ENCODE measurements at regions not wholly inside any gene's neighbourhood (a gene's known extent, or its start where the extent isn't known, plus 50 kb on each side); places are given as distances from the start of the nearest gene placed in this dataset.

DNA sequence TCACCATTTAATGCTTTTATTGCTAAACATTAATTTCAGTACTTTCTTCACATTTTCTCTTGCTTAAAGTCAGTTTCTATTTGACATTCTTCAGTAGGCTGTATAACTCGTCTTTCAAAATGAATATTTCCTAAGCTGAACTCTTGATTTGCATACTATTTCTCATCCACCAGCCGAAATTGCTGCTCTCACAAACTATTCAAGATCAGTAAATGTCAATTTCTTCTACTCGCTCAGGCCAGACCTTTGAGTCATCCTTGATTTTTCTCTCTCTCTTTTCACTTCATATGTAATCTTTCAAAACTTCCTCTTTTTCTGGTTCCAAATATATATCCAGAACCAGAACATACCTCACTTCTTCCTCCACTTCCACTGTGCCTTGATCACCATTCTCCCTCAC lies 990.0 kb downstream of the KCNT2 start:
- Histone ChIP-seq H3K27me3 (no peaks in the 10 kb centered on the region), H2AFZ (no peak overlapping the region), H3K9me3 (ENCODE audit: low read depth) (no peaks in the 10 kb centered on the region), H3K4me1 (ENCODE audit: insufficient read depth) (no peaks in the 10 kb centered on the region), H3K27ac (no peak overlapping the region), H3K79me2 (no peaks in the 10 kb centered on the region), H3K4me2 (no peak overlapping the region), H3K4me3 (no peak overlapping the region), H3K36me3 (replicated peaks; ENCODE audit: insufficient read depth, low read depth) (no peaks in the 10 kb centered on the region), H4K20me1 (ENCODE audit: insufficient read depth, poor library complexity, severe bottlenecking) (no peaks in the 10 kb centered on the region), H3K9me2 (replicated peaks; ENCODE audit: insufficient read depth) (no peaks in the 10 kb centered on the region)
- TF ChIP-seq, protein P1, sequence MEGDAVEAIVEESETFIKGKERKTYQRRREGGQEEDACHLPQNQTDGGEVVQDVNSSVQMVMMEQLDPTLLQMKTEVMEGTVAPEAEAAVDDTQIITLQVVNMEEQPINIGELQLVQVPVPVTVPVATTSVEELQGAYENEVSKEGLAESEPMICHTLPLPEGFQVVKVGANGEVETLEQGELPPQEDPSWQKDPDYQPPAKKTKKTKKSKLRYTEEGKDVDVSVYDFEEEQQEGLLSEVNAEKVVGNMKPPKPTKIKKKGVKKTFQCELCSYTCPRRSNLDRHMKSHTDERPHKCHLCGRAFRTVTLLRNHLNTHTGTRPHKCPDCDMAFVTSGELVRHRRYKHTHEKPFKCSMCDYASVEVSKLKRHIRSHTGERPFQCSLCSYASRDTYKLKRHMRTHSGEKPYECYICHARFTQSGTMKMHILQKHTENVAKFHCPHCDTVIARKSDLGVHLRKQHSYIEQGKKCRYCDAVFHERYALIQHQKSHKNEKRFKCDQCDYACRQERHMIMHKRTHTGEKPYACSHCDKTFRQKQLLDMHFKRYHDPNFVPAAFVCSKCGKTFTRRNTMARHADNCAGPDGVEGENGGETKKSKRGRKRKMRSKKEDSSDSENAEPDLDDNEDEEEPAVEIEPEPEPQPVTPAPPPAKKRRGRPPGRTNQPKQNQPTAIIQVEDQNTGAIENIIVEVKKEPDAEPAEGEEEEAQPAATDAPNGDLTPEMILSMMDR (IDR thresholded peaks at IDR 0.05; ENCODE audit: poor library complexity) = no peak
- TF ChIP-seq EZH2phosphoT487 (IDR thresholded peaks at IDR 0.05; ENCODE audit: low read depth, severe bottlenecking, unreplicated experiment) (no peak), EZH2 (IDR thresholded peaks at IDR 0.05; ENCODE audit: borderline replicate concordance) (no peak)
- no peak for DNase-seq (ENCODE audit: low spot score)
- WGBS (ENCODE audit: low lambda C conversion rate, missing lambda C conversion rate) = 87% methylated on average over 3 of the region's 3 CpGs

- no peaks in the 10 kb centered on the region for H3K27me3 ChIP-seq
- no peaks in the 10 kb centered on the region for H4K20me1 ChIP-seq (ENCODE audit: insufficient read depth, poor library complexity, severe bottlenecking)
- no peak for DNase-seq (ENCODE audit: low spot score)
- no peaks in the 10 kb centered on the region for H3K36me3 ChIP-seq (replicated peaks; ENCODE audit: insufficient read depth, low read depth)
- 78% methylated on average over 2 of the region's 2 CpGs for WGBS (ENCODE audit: low lambda C conversion rate, missing lambda C conversion rate)
- no peak for TF ChIP-seq EZH2phosphoT487 (IDR thresholded peaks at IDR 0.05; ENCODE audit: low read depth, severe bottlenecking, unreplicated experiment)
- no peak for TF ChIP-seq EZH2 (IDR thresholded peaks at IDR 0.05; ENCODE audit: borderline replicate concordance)
- TF ChIP-seq, protein P1 (IDR thresholded peaks at IDR 0.05; ENCODE audit: poor library complexity) = no peak
- no peak overlapping the region for H3K4me2 ChIP-seq
- H2AFZ ChIP-seq = no peak overlapping the region
- H3K27ac ChIP-seq = no peak overlapping the region
- no peaks in the 10 kb centered on the region for H3K9me2 ChIP-seq (replicated peaks; ENCODE audit: insufficient read depth)
- H3K79me2 ChIP-seq = no peaks in the 10 kb centered on the region
- H3K9me3 ChIP-seq (ENCODE audit: low read depth) = no peaks in the 10 kb centered on the region
- no peak overlapping the region for H3K4me3 ChIP-seq
- H3K4me1 ChIP-seq (ENCODE audit: insufficient read depth) = no peaks in the 10 kb centered on the region
Measured at GRCh38 chr1:195617106-195617505, 991.1 kb downstream of the KCNT2 start.

DNA sequence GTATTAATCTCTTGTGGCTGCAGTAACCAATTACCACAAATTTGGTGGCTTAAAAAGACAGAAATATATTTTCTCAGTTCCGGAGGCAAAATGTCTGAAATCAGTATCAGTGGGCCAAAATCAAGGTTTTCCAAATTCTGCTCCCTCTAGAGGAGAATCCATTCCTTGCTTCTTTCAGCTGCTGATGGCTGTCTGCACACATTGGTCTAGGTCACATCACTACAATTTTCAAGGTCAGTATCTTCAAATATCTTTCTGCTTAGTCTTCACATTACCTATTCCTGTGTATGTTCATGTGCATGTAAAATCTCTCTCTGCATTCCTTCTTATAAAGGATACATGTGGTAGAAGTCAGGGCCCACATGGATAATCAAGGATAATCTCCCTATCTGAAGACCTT lies 999.4 kb downstream of the KCNT2 start:
- WGBS (ENCODE audit: low lambda C conversion rate, missing lambda C conversion rate) = 86% methylated on average over 1 of the region's 1 CpG
- no peaks in the 10 kb centered on the region for H3K36me3 ChIP-seq (replicated peaks; ENCODE audit: insufficient read depth, low read depth)

DNA sequence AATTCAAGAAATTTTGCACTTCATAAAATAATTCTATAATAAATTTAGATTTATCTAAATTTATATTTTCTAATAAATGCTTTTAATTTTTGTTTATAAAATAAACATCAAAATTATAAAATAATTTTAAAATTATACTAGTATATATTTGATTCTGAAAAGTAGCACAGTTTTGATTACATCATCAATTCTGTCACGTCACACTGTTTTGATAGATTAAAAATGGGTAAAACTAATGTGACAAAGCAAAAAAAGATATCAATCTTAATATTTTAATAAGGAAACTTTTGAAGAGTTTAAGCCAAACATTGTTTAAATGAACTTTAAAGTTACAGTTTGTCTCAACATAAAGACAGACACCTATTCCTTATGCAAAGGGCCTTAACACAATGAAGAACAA lies 1001.8 kb downstream of the KCNT2 start:
- Histone ChIP-seq H3K4me3 (no peak overlapping the region), H3K9me3 (ENCODE audit: low read depth) (no peaks in the 10 kb centered on the region), H3K27ac (no peak overlapping the region), H4K20me1 (ENCODE audit: insufficient read depth, poor library complexity, severe bottlenecking) (no peaks in the 10 kb centered on the region), H3K4me2 (no peak overlapping the region), H2AFZ (no peak overlapping the region), H3K27me3 (no peaks in the 10 kb centered on the region), H3K79me2 (no peaks in the 10 kb centered on the region), H3K9me2 (replicated peaks; ENCODE audit: insufficient read depth) (no peaks in the 10 kb centered on the region), H3K4me1 (ENCODE audit: insufficient read depth) (no peaks in the 10 kb centered on the region), H3K36me3 (replicated peaks; ENCODE audit: insufficient read depth, low read depth) (no peaks in the 10 kb centered on the region)
- 94% methylated on average over 1 of the region's 1 CpG for WGBS (ENCODE audit: low lambda C conversion rate, missing lambda C conversion rate)
- TF ChIP-seq EZH2phosphoT487 (IDR thresholded peaks at IDR 0.05; ENCODE audit: low read depth, severe bottlenecking, unreplicated experiment) (no peak), EZH2 (IDR thresholded peaks at IDR 0.05; ENCODE audit: borderline replicate concordance) (no peak)
- TF ChIP-seq, protein P1 (IDR thresholded peaks at IDR 0.05; ENCODE audit: poor library complexity) = no peak
- no peak for DNase-seq (ENCODE audit: low spot score)

More for the DNA sequence above, 999.4 kb downstream of the KCNT2 start:
- H3K79me2 ChIP-seq = no peaks in the 10 kb centered on the region
- H3K4me3 ChIP-seq = no peak overlapping the region
- H3K27me3 ChIP-seq = no peaks in the 10 kb centered on the region
- DNase-seq (ENCODE audit: low spot score) = no peak
- no peak overlapping the region for H2AFZ ChIP-seq
- H3K27ac ChIP-seq = no peak overlapping the region
- H3K9me3 ChIP-seq (ENCODE audit: low read depth) = no peaks in the 10 kb centered on the region
- no peaks in the 10 kb centered on the region for H4K20me1 ChIP-seq (ENCODE audit: insufficient read depth, poor library complexity, severe bottlenecking)
- no peak overlapping the region for H3K4me2 ChIP-seq
- H3K9me2 ChIP-seq (replicated peaks; ENCODE audit: insufficient read depth) = no peaks in the 10 kb centered on the region
- H3K4me1 ChIP-seq (ENCODE audit: insufficient read depth) = no peaks in the 10 kb centered on the region
- TF ChIP-seq EZH2 (IDR thresholded peaks at IDR 0.05; ENCODE audit: borderline replicate concordance) (no peak), EZH2phosphoT487 (IDR thresholded peaks at IDR 0.05; ENCODE audit: low read depth, severe bottlenecking, unreplicated experiment) (no peak)
